ENCODE measurements at regions not wholly inside any gene's neighbourhood (a gene's known extent, or its start where the extent isn't known, plus 50 kb on each side); places are given as distances from the start of the nearest gene placed in this dataset.

- TF ChIP-seq, protein P1, sequence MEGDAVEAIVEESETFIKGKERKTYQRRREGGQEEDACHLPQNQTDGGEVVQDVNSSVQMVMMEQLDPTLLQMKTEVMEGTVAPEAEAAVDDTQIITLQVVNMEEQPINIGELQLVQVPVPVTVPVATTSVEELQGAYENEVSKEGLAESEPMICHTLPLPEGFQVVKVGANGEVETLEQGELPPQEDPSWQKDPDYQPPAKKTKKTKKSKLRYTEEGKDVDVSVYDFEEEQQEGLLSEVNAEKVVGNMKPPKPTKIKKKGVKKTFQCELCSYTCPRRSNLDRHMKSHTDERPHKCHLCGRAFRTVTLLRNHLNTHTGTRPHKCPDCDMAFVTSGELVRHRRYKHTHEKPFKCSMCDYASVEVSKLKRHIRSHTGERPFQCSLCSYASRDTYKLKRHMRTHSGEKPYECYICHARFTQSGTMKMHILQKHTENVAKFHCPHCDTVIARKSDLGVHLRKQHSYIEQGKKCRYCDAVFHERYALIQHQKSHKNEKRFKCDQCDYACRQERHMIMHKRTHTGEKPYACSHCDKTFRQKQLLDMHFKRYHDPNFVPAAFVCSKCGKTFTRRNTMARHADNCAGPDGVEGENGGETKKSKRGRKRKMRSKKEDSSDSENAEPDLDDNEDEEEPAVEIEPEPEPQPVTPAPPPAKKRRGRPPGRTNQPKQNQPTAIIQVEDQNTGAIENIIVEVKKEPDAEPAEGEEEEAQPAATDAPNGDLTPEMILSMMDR (IDR thresholded peaks at IDR 0.05; ENCODE audit: insufficient read depth, low read depth, low read length), result no peak
- no peak for TF ChIP-seq EZH2 (IDR thresholded peaks at IDR 0.05; ENCODE audit: insufficient read depth, low read length)
These were observed 471.3 kb downstream of the LMO4 start for GRCh38 chr1:87800006-87800405.
